Right lobe of liver (tissue), 4 donors: ENCODE measurements at regions not wholly inside any gene's neighbourhood (a gene's known extent, or its start where the extent isn't known, plus 50 kb on each side); places are given as distances from the start of the nearest gene placed in this dataset.

ENCODE experiments used
- POLR2A ChIP-seq: fragments of 450-650 bp; IDR thresholded peaks from one replicate; pipeline ENCODE4 v1.6.1; 2017; ENCODE audit warnings: antibody characterized with exemption, mild to moderate bottlenecking
- TF ChIP-seq, protein P1 (sequence below), 4 donors: fragments of 200-600 bp in 3 of 4; fragments of 450-650 bp in 1 of 4; IDR thresholded peaks; one replicate each; pipeline versions ENCODE4 v1.5.1 to v1.8.0; 2016 to 2022; ENCODE audit warnings: antibody characterized with exemption in 4 of 4, mild to moderate bottlenecking in 2 of 4
- donor health status: DM: no; HTN: no; CAD: no.
- donor health status: DM: no; HTN: no; CAD: no.
- donor health status: DM: no; HTN: yes; CAD: no.

GRCh38 chr5:145015146-145015545 is 820.0 kb downstream of the PRELID2 start:
- TF ChIP-seq, protein P1, sequence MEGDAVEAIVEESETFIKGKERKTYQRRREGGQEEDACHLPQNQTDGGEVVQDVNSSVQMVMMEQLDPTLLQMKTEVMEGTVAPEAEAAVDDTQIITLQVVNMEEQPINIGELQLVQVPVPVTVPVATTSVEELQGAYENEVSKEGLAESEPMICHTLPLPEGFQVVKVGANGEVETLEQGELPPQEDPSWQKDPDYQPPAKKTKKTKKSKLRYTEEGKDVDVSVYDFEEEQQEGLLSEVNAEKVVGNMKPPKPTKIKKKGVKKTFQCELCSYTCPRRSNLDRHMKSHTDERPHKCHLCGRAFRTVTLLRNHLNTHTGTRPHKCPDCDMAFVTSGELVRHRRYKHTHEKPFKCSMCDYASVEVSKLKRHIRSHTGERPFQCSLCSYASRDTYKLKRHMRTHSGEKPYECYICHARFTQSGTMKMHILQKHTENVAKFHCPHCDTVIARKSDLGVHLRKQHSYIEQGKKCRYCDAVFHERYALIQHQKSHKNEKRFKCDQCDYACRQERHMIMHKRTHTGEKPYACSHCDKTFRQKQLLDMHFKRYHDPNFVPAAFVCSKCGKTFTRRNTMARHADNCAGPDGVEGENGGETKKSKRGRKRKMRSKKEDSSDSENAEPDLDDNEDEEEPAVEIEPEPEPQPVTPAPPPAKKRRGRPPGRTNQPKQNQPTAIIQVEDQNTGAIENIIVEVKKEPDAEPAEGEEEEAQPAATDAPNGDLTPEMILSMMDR (IDR thresholded peaks at IDR 0.05), result no peak
- TF ChIP-seq POLR2A, result no peak
